ENCODE measurements at regions not wholly inside any gene's neighbourhood (a gene's known extent, or its start where the extent isn't known, plus 50 kb on each side); places are given as distances from the start of the nearest gene placed in this dataset.

- ChIA-PET CTCF (no interaction called here), POLR2A (ENCODE audit: low non-redundant PET) (no interaction called here)
These were observed 836.9 kb upstream of the PCDH9 start for GRCh38 chr13:68066879-68067513.

GRCh38 chr13:68064001-68064770 is 834.0 kb upstream of the PCDH9 start:
- no peaks in the 10 kb centered on the region for H3K27me3 ChIP-seq (replicated peaks; ENCODE audit: insufficient read depth, low read depth, low read length, poor library complexity)
- intact Hi-C loops (cut with micrococcal nuclease; ENCODE audit: unreplicated experiment): no loop called here
- H3K4me1 ChIP-seq (ENCODE audit: insufficient read depth, low read length, poor library complexity, severe bottlenecking): no peaks in the 10 kb centered on the region
- ChIA-PET CTCF (no interaction called here), POLR2A (ENCODE audit: low non-redundant PET) (no interaction called here)
- TF ChIP-seq EZH2 (IDR thresholded peaks at IDR 0.05; ENCODE audit: borderline replicate concordance, low read depth, low read length, poor library complexity, severe bottlenecking): no peak
- TF ChIP-seq, protein P1, sequence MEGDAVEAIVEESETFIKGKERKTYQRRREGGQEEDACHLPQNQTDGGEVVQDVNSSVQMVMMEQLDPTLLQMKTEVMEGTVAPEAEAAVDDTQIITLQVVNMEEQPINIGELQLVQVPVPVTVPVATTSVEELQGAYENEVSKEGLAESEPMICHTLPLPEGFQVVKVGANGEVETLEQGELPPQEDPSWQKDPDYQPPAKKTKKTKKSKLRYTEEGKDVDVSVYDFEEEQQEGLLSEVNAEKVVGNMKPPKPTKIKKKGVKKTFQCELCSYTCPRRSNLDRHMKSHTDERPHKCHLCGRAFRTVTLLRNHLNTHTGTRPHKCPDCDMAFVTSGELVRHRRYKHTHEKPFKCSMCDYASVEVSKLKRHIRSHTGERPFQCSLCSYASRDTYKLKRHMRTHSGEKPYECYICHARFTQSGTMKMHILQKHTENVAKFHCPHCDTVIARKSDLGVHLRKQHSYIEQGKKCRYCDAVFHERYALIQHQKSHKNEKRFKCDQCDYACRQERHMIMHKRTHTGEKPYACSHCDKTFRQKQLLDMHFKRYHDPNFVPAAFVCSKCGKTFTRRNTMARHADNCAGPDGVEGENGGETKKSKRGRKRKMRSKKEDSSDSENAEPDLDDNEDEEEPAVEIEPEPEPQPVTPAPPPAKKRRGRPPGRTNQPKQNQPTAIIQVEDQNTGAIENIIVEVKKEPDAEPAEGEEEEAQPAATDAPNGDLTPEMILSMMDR (conservative IDR thresholded peaks at IDR 0.05; ENCODE audit: low read depth, low read length): no peak
- no peak overlapping the region for H3K27ac ChIP-seq (ENCODE audit: low read depth, low read length, poor library complexity, severe bottlenecking)
- H3K9me3 ChIP-seq (ENCODE audit: low read depth, low read length, poor library complexity, severe bottlenecking): no peaks in the 10 kb centered on the region
- no TSS peak for BruUV-seq (replicated peaks)
- H3K4me3 ChIP-seq (ENCODE audit: low read depth, low read length, poor library complexity, severe bottlenecking): no peak overlapping the region
- H3K36me3 ChIP-seq (ENCODE audit: insufficient read depth, low read length, poor library complexity, severe bottlenecking): no peaks in the 10 kb centered on the region
- no peak for DNase-seq (ENCODE audit: low spot score)

More at GRCh38 chr13:68066879-68067513, 836.9 kb upstream of the PCDH9 start:
- Histone ChIP-seq H3K36me3 (ENCODE audit: insufficient read depth, low read length, poor library complexity, severe bottlenecking) (no peaks in the 10 kb centered on the region), H3K4me3 (ENCODE audit: low read depth, low read length, poor library complexity, severe bottlenecking) (no peak overlapping the region), H3K27ac (ENCODE audit: low read depth, low read length, poor library complexity, severe bottlenecking) (no peak overlapping the region), H3K27me3 (replicated peaks; ENCODE audit: insufficient read depth, low read depth, low read length, poor library complexity) (no peaks in the 10 kb centered on the region), H3K4me1 (ENCODE audit: insufficient read depth, low read length, poor library complexity, severe bottlenecking) (no peaks in the 10 kb centered on the region), H3K9me3 (ENCODE audit: low read depth, low read length, poor library complexity, severe bottlenecking) (no peaks in the 10 kb centered on the region)
- DNase-seq (ENCODE audit: low spot score): no peak
- TF ChIP-seq EZH2 (IDR thresholded peaks at IDR 0.05; ENCODE audit: borderline replicate concordance, low read depth, low read length, poor library complexity, severe bottlenecking): no peak
- TF ChIP-seq, protein P1 (conservative IDR thresholded peaks at IDR 0.05; ENCODE audit: low read depth, low read length): no peak
- intact Hi-C loops (cut with micrococcal nuclease; ENCODE audit: unreplicated experiment): no loop called here
- no TSS peak for BruUV-seq (replicated peaks)

DNA sequence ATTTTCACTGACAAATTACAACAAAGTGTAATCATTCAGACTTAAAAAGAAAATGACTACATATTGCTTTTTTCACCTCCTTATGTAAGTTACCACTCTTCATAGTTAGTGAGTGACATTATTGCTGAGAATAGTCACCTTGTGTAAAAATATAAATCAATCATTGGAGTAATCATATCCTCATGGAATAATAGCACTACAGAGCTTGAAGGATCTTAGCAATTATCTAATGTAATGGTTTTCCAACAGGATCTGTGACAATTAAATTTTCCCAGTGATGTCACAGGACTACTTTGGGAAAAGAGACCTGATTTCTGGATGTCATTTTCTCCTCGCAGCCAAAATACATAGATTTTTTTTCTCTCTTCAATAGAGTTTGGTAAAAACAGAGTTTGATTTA is 833.0 kb upstream of the PCDH9 start:
- DNase-seq (ENCODE audit: low spot score): no peak
- CTCF ChIA-PET: no interaction called here
- no peaks in the 10 kb centered on the region for H3K9me3 ChIP-seq (ENCODE audit: low read depth, low read length, poor library complexity, severe bottlenecking)
- H3K4me1 ChIP-seq (ENCODE audit: insufficient read depth, low read length, poor library complexity, severe bottlenecking): no peaks in the 10 kb centered on the region
- H3K36me3 ChIP-seq (ENCODE audit: insufficient read depth, low read length, poor library complexity, severe bottlenecking): no peaks in the 10 kb centered on the region
- POLR2A ChIA-PET (ENCODE audit: low non-redundant PET): no interaction called here
- no peaks in the 10 kb centered on the region for H3K27me3 ChIP-seq (replicated peaks; ENCODE audit: insufficient read depth, low read depth, low read length, poor library complexity)
- no peak overlapping the region for H3K27ac ChIP-seq (ENCODE audit: low read depth, low read length, poor library complexity, severe bottlenecking)
- H3K4me3 ChIP-seq (ENCODE audit: low read depth, low read length, poor library complexity, severe bottlenecking): no peak overlapping the region
- no TSS peak for BruUV-seq (replicated peaks)
- TF ChIP-seq, protein P1 (conservative IDR thresholded peaks at IDR 0.05; ENCODE audit: low read depth, low read length): no peak
- TF ChIP-seq EZH2 (IDR thresholded peaks at IDR 0.05; ENCODE audit: borderline replicate concordance, low read depth, low read length, poor library complexity, severe bottlenecking): no peak
- intact Hi-C loops (cut with micrococcal nuclease; ENCODE audit: unreplicated experiment): no loop called here

Measured in A673 (cell line).